BJ (cell line): ENCODE measurements at regions not wholly inside any gene's neighbourhood (a gene's known extent, or its start where the extent isn't known, plus 50 kb on each side); places are given as distances from the start of the nearest gene placed in this dataset.

Experiments used
- CTCF ChIA-PET: fragments of 350-600 bp; formaldehyde crosslinking; extraction: SDS; loops from one replicate; lab custom pipeline; 2021; ENCODE audit warnings: antibody characterized with exemption, inconsistent platforms; lab: Yijun Ruan, JAX
- POLR2A ChIA-PET: fragments of 300-600 bp; sonication (Branson Sonifier 250); formaldehyde crosslinking; extraction: SDS; loops from one replicate; lab custom pipeline; 2021; ENCODE audit warnings: antibody characterized with exemption; lab: Charles Lee
- DNase-seq: peaks from one replicate; pipeline ENCODE4 v3.0.0-alpha.2; 2011; ENCODE audit warnings: low read depth
- H3K27me3 ChIP-seq: 2 replicates; pipeline ENCODE4 v1.6.0; 2011; ENCODE audit warnings: low read length; ENCODE audit not compliant: control insufficient read depth, insufficient read depth
- H3K36me3 ChIP-seq: 2 replicates; pipeline ENCODE4 v1.5.1; 2011; ENCODE audit warnings: low read length; ENCODE audit not compliant: control insufficient read depth, insufficient read depth
- H3K4me3 ChIP-seq: 2 replicates; pipeline ENCODE4 v1.5.1; 2011; ENCODE audit warnings: low read depth, mild to moderate bottlenecking, control low read depth, low read length
- CTCF ChIP-seq: IDR thresholded peaks from 2 replicates; pipeline ENCODE4 v1.5.1; 2011; ENCODE audit warnings: low read depth, mild to moderate bottlenecking, control low read depth, inconsistent platforms, low read length, moderate library complexity; ENCODE audit not compliant: insufficient read depth

- CTCF ChIA-PET, result no interaction called here
- POLR2A ChIA-PET, result no interaction called here
Measured at GRCh38 chr1:239778208-239778813, 313.4 kb upstream of the FMN2 start.

GRCh38 chr1:239779962-239780361 is 311.7 kb upstream of the FMN2 start:
- Histone ChIP-seq H3K36me3 (no peaks in the 10 kb centered on the region), H3K4me3 (no peak overlapping the region), H3K27me3 (no peaks in the 10 kb centered on the region)
- no peak for TF ChIP-seq CTCF
- DNase-seq, result no peak
- POLR2A ChIA-PET, result no interaction called here
- CTCF ChIA-PET, result no interaction called here

More at GRCh38 chr1:239778208-239778813, 313.4 kb upstream of the FMN2 start:
- no peak for DNase-seq
- Histone ChIP-seq H3K27me3 (no peaks in the 10 kb centered on the region), H3K4me3 (no peak overlapping the region), H3K36me3 (no peaks in the 10 kb centered on the region)
- no peak for TF ChIP-seq CTCF

GRCh38 chr1:239784896-239785295 is 306.8 kb upstream of the FMN2 start:
- Histone ChIP-seq H3K36me3 (no peaks in the 10 kb centered on the region), H3K27me3 (no peaks in the 10 kb centered on the region), H3K4me3 (no peak overlapping the region)
- no peak for DNase-seq
- POLR2A ChIA-PET, result no interaction called here
- TF ChIP-seq CTCF, result no peak
- CTCF ChIA-PET, result no interaction called here

- ChIA-PET POLR2A (no interaction called here), CTCF (no interaction called here)
- H3K4me3 ChIP-seq, result no peak overlapping the region
Measured at GRCh38 chr1:239785576-239785975, 306.1 kb upstream of the FMN2 start.

GRCh38 chr1:239786464-239786863 is 305.2 kb upstream of the FMN2 start:
- H3K27me3 ChIP-seq, result no peaks in the 10 kb centered on the region
- TF ChIP-seq CTCF, result no peak
- ChIA-PET CTCF (no interaction called here), POLR2A (no interaction called here)
- no peak for DNase-seq
- H3K36me3 ChIP-seq, result no peaks in the 10 kb centered on the region
- no peak overlapping the region for H3K4me3 ChIP-seq

More at GRCh38 chr1:239785576-239785975, 306.1 kb upstream of the FMN2 start:
- H3K36me3 ChIP-seq, result no peaks in the 10 kb centered on the region
- no peak for TF ChIP-seq CTCF
- no peak for DNase-seq
- no peaks in the 10 kb centered on the region for H3K27me3 ChIP-seq
